ENCODE measurements at regions not wholly inside any gene's neighbourhood (a gene's known extent, or its start where the extent isn't known, plus 50 kb on each side); places are given as distances from the start of the nearest gene placed in this dataset.
"Not testable (repeated sequence)": the region's sequence is repeated elsewhere in the genome, so short reads cannot be mapped to it uniquely, and the experiment has no call there.

DNA sequence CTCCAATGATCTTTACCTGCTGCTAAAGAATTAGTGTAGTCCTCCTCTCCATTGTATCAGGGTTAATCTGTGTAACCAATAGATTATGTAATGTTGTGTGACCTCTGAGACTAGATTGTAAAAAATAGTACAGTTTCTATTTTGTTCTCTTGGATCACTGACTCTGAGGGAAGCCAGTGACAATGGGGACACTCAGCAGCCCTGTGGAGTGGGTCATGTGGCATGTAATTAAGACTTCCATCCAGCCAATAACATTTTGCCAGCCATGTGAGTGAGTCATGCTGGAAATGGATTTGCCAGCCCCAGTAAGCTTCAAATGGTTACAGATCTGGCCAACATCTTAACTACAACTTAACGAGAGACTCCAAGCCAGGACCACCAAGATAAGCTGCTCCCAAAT lies 332.3 kb downstream of the PTTG2 start:
- H3K4me3 ChIP-seq (replicated peaks in 1 of 3): no peak overlapping the region
- no peak overlapping the region for H3K27ac ChIP-seq
- no peak for DNase-seq
- no peak for TF ChIP-seq POLR2A (IDR thresholded peaks at IDR 0.05)
- TF ChIP-seq, protein P1, sequence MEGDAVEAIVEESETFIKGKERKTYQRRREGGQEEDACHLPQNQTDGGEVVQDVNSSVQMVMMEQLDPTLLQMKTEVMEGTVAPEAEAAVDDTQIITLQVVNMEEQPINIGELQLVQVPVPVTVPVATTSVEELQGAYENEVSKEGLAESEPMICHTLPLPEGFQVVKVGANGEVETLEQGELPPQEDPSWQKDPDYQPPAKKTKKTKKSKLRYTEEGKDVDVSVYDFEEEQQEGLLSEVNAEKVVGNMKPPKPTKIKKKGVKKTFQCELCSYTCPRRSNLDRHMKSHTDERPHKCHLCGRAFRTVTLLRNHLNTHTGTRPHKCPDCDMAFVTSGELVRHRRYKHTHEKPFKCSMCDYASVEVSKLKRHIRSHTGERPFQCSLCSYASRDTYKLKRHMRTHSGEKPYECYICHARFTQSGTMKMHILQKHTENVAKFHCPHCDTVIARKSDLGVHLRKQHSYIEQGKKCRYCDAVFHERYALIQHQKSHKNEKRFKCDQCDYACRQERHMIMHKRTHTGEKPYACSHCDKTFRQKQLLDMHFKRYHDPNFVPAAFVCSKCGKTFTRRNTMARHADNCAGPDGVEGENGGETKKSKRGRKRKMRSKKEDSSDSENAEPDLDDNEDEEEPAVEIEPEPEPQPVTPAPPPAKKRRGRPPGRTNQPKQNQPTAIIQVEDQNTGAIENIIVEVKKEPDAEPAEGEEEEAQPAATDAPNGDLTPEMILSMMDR (IDR thresholded peaks at IDR 0.05): no peak
- no peaks in the 10 kb centered on the region for H3K36me3 ChIP-seq
- intact Hi-C loops (cut with DNase I): no loop called here
- no peaks in the 10 kb centered on the region for H3K27me3 ChIP-seq
- H3K4me1 ChIP-seq: no peaks in the 10 kb centered on the region
- no peaks in the 10 kb centered on the region for H3K9me3 ChIP-seq
- 84 to 96% methylated on average over 1 of the region's 1 CpG for WGBS, 2 donors

DNA sequence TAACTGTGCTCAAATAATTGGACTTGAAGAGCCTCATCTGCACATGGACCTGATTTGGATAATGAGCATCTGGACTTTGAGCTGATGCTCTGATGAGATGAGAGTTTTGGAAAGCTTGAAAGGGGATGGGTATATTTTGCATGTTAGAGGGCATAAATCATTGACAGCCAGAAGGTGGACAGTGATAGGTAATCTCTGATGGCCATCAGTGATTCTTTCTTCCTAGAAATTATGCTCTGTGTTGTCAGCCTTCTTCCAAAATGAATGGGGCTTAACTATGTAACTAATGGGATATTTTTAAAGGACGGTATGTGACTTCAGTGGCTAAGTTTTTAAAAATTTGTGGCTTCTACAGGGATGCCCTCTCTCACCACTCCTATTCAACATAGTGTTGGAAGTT lies 334.0 kb downstream of the PTTG2 start:
- Histone ChIP-seq H3K27ac (no peak overlapping the region), H3K4me1 (no peaks in the 10 kb centered on the region), H3K36me3 (no peaks in the 10 kb centered on the region), H3K4me3 (replicated peaks in 1 of 3) (no peak overlapping the region), H3K27me3 (no peaks in the 10 kb centered on the region), H3K9me3 (no peaks in the 10 kb centered on the region)
- TF ChIP-seq, protein P1 (IDR thresholded peaks at IDR 0.05): no peak
- no peak for TF ChIP-seq POLR2A (IDR thresholded peaks at IDR 0.05)
- no peak for DNase-seq
- WGBS, 2 donors: 91 to 97% methylated on average over 1 of the region's 1 CpG
- intact Hi-C loops (cut with DNase I): no loop called here

DNA sequence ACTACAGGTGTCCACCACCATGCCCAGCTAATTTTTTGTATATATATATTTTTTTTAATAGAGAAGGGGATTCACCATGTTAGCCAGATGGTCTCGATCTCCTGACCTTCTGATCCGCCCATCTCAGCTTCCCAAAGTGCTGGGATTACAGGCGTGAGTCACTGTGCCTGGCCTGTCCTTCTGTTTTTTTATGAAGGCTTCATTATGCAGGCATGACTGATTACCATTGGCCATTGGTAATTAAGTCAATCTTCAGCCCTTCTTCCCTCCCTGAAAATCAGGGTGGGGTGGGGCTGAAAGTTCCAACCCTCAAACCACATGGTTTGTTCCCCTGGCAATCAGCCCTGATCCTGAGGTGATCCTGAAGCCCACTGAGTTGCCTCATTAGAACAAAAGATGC lies 336.9 kb downstream of the PTTG2 start:
- TF ChIP-seq, protein P1 (IDR thresholded peaks at IDR 0.05): no peak
- TF ChIP-seq POLR2A (IDR thresholded peaks at IDR 0.05): no peak
- Histone ChIP-seq H3K4me3 (replicated peaks in 1 of 3) (no peak overlapping the region), H3K27ac (no peak overlapping the region), H3K4me1 (no peaks in the 10 kb centered on the region), H3K27me3 (no peaks in the 10 kb centered on the region), H3K9me3 (no peaks in the 10 kb centered on the region), H3K36me3 (no peaks in the 10 kb centered on the region)
- 94 to 98% methylated on average over 3 of the region's 3 CpGs for WGBS, 2 donors
- intact Hi-C loops (cut with DNase I): no loop called here
- DNase-seq: no peak

DNA sequence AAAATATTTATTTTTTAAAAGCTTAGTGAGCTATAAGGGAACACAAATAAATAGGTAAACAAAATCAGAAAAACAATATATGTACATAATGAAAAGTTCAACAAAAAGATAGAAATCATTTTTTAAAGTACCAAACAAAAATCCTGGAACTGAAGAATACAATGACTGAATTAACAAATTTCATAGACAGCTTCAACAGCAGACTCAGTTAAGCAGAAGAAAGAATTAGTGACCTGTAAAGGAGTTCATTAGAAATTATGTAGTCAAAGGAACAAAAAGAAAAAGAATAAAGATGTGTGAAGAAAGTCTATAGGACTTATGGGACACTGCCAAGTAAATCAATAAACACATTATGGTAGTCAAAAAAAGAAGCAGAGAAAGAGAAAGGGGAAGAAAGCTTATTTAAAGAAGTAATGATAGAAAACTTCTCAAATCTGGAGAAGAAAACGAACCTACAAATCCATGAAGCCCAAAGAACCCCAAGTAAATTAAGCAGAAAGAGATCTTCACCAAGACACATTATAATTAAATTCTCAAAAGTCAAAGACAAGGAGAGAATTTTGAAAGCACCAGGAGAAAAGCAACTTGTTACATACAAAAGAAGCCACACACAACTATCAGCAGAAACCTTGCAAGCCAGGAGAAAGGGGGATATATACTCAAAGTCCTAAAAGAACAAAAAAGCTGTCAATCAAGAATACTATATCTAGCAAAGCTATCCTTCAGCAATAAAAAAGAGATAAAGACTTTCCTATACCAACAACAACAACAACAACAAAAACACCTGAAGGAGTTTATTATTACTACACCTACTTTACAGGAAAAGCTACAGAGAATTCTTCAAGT lies 338.9 kb downstream of the PTTG2 start:
- Histone ChIP-seq H3K9me3 (no peaks in the 10 kb centered on the region), H3K4me1 (no peaks in the 10 kb centered on the region), H3K27me3 (no peaks in the 10 kb centered on the region), H3K4me3 (replicated peaks in 1 of 3) (no peak overlapping the region), H3K27ac (no peak overlapping the region), H3K36me3 (no peaks in the 10 kb centered on the region)
- DNase-seq: no peak
- TF ChIP-seq, protein P1 (IDR thresholded peaks at IDR 0.05): no peak
- TF ChIP-seq POLR2A (IDR thresholded peaks at IDR 0.05): no peak
- intact Hi-C loops (cut with DNase I): no loop called here
- WGBS, 2 donors: 78 to 91% methylated on average over 1 of the region's 1 CpG

DNA sequence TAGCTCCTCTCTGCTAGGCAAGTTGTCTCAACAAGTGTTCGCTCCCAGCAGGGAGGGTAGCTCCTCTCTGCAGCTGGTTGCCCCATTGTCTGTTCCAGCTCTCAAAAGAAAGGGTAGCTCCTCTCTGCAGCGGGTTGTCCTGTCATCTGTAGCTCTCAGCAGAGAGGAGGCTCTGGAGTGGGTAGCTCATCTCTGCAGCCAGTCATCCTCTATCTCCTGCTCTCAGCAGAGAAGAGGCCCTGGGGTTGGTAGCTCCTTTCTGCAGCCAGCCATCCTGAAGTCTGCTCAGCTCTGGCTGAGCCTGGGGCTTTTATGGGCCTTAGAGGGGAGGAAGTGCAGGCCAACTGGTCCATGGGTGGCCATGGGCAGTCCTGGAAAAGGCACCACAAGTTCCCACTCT lies 342.7 kb downstream of the PTTG2 start:
- intact Hi-C loops (cut with DNase I): no loop called here

DNA sequence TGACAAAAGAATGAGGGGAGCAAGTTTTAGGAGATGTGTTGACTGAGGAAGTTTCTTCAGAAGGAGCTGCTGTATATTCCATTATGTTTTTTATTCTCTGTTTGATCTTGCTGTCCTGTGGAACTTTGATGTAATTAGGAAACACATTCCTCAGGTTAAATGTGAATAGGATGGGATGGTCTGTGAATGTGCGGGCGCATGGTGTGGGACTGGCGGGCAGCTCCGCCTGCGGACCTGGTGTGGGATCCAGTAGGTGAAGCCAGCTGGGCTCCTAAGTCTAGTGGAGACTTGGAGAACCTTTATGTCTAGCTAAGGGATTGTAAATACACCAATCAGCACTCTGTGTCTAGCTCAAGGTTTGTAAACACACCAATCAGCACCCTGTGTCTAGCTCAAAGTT lies 344.3 kb downstream of the PTTG2 start:
- H3K4me1 ChIP-seq; H3K27ac ChIP-seq; H3K27me3 ChIP-seq; H3K9me3 ChIP-seq; H3K36me3 ChIP-seq; DNase-seq; H3K4me3 ChIP-seq (replicated peaks in 1 of 3); intact Hi-C loops (cut with DNase I): not testable (repeated sequence)
- WGBS, 2 donors: 95 to 98% methylated on average over 5 of the region's 5 CpGs

More for the DNA sequence above, 342.7 kb downstream of the PTTG2 start:
- H3K27ac ChIP-seq: no peak overlapping the region
- H3K27me3 ChIP-seq: no peaks in the 10 kb centered on the region
- 86 to 97% methylated on average over 1 to 2 of the region's 2 CpGs for WGBS, 2 donors
- DNase-seq: no peak
- no peaks in the 10 kb centered on the region for H3K4me1 ChIP-seq
- no peak overlapping the region for H3K4me3 ChIP-seq (replicated peaks in 1 of 3)
- H3K36me3 ChIP-seq: no peaks in the 10 kb centered on the region
- TF ChIP-seq POLR2A (IDR thresholded peaks at IDR 0.05): no peak
- TF ChIP-seq, protein P1 (IDR thresholded peaks at IDR 0.05): no peak
- H3K9me3 ChIP-seq: no peaks in the 10 kb centered on the region
